HG03108 (cell line): ENCODE measurements at regions not wholly inside any gene's neighbourhood (a gene's known extent, or its start where the extent isn't known, plus 50 kb on each side); places are given as distances from the start of the nearest gene placed in this dataset.

ENCODE experiments used
- ATAC-seq: cut with Tn5 transposase; IDR thresholded peaks from one replicate; pipeline ENCODE4 v1.9.1; 2021; ENCODE audit warnings: moderate library complexity; ENCODE audit not compliant: unreplicated experiment

DNA sequence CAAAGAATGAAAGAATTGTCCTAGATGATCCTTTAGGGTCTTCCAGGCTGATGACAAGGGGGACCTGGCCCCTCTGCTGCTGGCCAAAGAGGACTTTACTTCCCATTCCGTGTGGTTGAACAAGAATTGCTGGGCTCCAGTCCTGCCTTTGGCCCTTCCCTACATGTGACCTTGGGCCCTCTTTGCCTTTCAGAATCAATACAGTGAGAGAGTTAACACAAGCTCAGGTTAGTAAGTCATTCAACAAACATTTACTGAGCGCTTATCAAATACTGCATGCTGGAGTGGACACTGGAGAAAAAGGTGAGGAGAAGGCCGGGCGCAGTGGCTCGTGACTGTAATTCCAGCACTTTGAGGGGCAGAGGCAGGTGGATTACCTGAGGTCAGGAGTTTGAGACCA is 113.1 kb downstream of the C9orf50 start:
- no peak for ATAC-seq

- no peak for ATAC-seq
Observed at GRCh38 chr9:129506892-129507291, 114.0 kb downstream of the C9orf50 start.

GRCh38 chr9:129506041-129506440 is 114.9 kb downstream of the C9orf50 start:
- ATAC-seq = no peak

GRCh38 chr9:129505270-129505902 is 115.5 kb downstream of the C9orf50 start:
- no peak for ATAC-seq

- no peak for ATAC-seq
Observed at GRCh38 chr9:129504404-129504803, 116.5 kb downstream of the C9orf50 start.

DNA sequence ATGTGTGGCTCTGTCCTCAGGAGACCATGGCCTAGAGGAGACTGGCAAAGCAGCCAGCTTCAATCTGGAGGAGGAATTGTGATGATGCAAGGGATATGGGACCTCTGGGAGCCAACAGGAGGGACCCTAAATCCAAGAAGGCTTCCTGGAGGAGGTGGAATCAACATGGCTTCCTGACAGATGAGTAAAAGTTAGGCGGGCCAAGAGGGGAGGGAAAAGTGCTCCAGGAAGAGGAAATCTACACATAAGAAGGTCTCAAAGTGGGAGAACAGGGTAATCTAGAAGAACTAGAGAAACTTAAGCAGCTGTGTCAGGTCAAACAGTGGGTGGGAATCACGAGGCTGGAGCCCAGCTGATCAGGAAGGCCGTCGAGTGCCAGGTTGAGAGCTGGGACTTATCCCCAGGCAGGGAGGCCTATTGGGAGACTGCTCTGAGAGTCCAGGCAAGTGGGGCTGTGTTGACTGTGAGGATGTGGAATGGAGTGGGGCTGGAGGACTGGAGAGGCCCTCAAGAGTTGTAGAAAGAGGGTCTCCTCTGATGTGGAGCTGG is 119.1 kb downstream of the C9orf50 start:
- ATAC-seq = no peak

DNA sequence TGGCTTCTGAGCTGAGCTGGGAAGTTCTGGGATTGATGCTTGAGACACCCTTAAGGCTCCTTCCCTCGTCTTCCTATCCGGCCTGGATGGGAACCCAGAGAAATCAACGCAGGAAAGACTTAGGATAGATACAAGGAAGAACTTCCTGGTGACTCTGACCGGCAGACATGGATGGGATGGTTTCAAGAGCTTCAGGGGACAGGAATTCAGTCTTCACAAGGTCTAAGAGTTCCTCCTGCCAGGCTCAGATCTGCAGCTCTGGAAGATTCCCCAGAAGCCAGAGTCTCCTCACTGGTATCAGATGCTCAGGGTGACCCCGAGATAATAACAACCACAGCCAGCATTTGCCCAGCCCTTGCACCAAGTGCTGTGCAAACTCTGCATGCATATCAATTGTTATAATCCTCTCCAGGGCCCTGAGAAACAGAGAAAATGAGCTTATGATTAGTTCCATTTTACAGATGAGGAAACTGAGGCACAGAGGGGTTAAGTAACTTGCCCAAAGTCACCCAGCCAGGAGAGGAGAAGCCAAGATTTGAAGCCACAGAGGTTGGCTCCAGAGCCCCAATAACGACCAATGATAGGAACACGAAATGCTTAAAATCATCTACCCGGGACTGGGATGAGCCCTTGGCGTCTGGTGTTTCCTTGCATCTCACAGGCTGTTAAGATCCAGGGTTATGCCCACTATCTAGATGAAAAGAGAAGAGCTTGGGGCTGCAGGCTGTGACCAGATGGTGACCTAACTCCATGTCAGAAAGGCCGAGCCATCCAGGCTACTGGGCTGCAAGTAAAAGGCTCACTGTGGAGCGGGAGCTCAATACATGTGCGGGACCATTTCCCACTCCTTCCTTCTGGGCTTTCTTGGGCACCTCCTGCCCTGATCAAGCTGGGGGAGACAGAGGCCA is 119.8 kb downstream of the C9orf50 start:
- ATAC-seq = no peak

DNA sequence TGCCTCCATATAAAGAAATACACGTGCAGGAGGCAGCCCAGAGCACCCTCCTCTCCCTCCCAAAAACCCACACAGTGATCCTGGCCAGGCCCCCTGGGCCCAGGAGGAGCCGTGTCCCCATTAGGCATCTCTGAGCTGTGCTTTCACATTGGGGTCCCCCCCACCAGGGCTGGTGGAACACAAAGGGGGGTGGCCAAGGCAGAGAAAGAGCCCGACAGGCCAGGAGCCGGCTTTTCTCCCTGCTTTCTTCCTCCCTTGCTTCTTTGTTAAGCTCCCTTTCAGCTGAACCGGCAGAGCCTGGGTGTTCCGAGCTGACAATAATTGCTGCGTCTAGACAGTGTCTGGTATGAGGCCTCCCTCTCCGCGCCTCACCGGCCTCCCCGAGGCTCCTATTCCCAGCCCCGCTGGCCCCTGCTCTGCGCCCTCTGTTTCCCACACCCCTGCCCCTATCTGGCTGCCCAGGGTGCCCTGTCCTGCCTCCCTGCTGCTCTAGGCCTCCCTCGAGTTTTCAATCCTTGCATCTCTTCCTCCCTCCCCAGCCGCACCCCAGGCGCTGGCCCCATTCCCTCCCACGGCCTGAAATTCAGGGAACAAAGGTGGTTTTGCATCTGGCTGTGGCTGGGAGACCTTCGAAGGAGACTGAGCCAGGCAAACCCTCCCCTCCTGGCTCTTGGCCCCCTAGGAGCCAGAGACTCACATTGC is 120.6 kb downstream of the C9orf50 start:
- no peak for ATAC-seq

DNA sequence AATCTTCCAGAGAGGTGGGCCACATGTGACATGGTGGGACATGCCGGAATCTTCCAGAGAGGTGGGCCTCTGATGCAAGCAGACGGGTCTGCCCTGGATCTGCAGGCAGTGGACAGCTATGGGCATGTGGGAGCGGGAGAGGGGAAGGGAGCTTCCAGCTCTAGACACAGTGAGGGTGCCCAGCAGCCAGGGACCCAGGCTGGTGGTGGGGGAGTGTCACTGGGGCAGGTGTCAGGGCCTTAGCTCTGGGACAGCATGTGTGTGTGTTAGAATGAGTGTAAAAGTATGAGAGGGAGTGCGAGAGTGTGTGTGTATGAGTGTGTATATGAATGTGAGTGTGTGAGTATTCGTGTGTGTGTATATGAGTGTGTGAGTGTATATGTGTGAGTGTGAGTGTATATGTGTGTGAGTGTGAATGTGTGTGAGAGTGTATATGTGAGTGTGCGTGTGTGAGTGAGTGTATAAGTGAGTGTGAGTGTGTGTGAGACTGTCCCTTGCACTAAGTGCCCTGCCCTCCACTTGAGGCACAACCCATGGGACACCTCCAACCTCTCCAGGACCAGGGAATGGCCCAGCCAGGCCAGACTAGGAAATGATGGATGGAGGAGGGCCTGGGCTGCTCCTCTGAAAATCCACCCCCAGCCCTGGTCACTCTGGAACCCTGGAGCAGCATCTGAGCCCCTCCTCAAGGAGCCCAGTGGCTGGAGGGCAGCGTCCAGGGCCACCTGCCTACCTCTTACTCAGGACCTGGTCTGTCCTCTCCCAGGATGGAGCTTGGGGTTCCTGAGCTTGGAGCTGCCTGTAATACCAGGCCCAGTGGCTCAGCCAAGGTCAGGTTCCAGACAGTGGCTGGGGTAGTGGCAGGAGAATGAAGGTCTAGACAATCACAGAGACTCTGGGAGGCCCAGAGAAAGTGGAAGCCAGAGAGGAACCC is 122.2 kb downstream of the C9orf50 start:
- no peak for ATAC-seq

DNA sequence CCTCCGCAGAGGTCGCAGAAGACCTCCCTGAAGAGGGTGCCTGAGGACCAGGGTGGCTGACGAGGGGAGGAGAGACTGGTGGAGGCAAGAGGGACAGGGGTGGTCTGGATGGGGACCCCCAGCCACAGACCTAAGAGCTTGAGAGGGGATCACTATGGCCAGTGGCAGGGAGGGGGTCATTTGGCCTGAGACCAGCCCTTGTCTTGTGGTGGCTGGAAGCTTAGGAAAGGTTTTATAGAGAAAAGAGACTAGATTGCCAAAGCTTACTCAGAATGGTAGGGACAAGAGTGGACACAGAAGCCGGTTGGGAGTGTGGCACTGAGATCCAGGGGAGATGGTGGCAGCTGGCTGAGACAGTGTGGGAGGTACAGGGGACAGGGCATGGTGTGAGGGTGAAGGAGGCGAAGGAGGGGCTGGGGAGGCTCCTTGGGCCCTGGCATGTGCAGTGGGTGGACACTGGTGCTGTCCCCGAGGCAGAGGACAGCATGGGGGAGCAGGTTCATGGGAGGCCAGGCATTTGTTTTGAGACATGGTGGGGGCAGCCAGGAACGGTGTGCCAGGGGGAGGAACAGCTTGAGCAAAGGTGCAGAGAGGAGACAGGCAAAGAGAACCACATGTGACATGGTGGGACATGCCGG is 123.0 kb downstream of the C9orf50 start:
- ATAC-seq = no peak

DNA sequence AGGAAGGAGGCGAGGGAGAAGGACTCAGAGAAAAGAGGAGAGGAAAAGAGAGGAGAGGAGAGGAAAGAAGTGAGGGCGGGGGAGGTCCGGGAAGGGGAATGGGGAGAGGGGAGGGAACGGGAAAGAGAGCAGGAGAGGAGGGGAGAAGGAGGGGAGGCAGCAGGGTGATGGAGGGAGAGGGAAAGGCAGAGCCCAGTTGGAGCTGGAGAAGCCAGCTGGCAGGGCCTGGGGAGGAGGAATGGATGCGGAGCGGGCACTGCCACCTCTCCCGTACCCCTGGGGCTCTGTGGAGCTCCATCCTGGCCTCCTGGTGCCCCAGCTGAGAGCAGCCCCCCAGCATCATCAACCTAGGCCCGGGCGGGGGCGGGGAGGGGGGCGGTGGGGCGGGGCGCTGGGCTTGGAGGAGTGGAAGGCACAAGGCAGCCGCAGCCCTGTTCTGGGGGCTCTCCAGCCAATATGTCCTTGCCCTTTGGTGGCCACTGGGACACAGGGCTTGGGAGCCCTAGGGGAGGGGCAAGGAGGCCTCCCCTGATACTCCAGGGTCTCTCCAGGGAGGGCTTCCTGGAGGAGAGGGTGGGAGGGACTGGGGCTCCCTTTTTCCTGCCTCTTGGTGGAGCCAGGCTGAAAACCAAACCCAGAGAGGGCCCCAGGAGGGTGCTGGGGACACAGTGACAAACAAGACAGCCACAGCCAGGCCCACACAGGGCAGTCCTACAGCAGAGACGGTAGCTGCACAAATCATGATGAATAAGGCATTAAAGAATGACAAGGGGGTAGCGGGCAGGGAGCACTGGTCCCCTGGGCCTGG is 123.7 kb downstream of the C9orf50 start:
- no peak for ATAC-seq

- no peak for ATAC-seq
Observed at GRCh38 chr9:129496473-129497004, 124.4 kb downstream of the C9orf50 start.

DNA sequence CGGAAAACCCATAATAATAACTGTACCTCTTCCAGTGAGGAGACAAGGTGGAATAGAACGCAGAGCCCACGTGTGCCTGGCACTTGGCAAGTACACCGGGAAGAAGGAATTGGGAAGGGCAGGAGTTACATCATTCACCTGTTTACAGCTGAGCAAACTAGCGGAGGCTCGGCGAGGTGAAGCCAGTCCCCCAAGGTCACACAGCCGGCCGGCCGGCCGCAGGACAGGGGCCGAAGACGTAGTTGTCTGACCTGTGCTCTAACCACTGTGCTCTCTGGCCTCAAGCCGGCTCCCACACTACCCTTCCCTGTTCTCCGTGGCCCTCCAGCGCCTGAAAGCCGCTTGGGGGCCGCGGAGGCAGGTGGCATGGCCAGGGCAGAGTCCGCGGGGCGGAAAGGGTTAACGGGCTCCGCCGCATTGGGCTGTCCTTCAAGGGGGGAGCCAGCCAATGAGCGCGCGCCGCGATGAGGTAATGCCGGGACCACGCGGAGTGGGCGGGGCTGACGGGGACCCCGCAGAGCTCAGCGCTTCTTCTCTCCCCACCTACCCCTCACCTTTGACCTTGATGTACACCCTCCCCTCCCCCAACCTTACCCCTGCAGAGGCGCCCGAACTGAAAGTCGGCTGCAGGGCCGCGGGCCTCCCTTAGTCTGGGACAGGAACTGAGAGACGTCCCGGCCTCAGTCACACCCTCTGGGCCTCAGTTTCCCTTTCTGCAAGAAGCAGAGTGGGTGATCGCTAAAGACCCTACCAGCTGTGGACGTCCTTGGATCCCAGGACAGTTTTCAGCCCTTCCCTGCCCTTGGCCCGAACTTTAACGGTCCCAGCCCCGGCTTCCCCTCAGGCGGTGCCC is 125.1 kb downstream of the C9orf50 start:
- no peak for ATAC-seq

- no peak for ATAC-seq
Observed at GRCh38 chr9:129494113-129494789, 126.7 kb downstream of the C9orf50 start.

DNA sequence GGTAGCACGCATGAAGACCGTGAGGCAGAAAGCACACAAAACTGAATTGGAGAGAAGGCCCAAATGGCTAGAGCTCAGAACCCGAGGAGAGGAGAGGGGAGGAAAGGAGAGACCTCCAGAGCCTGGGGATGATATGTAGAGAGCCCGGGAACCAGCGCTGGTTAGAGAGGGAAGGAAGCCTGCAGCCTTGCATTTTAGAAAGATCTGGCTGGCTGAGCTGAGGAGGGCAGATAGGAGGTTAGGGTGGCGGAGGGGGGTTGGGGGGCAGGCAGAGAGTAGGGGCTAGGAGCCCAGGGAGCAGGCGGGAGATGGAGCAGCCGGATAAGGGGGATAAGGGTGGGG is 127.2 kb downstream of the C9orf50 start:
- no peak for ATAC-seq

DNA sequence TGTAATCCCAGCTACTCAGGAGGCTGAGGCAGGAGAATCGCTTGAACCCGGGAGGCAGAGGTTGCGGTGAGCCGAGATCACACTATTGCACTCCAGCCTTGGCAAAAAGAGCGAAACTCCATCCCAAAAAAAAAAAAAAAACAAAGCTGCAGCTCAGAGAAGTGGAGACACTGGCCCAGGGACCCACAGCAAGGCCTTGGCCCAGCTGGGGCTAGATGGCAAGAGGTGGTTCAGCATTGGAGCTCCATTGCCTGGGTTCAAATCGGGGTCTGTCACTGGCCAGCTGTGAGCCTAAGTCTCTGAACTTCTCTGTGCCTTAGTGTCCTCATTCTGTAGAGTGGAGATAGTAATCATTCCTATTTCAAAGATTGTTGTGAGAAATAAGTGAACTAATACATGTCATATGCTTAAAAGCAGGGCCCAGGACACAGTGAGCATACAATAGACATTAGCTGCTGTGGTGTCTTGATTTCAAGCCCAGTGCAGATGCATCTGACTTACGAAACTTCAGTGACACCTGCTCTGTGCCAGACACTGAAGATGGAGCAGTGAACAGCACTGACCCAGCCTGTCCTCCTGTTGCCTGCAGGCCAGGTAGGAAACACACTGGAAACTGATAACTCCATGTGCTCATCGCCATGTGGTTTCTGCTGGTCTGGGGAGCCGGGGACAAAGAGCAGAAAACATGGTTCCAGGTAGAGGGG is 127.7 kb downstream of the C9orf50 start:
- ATAC-seq = no peak

DNA sequence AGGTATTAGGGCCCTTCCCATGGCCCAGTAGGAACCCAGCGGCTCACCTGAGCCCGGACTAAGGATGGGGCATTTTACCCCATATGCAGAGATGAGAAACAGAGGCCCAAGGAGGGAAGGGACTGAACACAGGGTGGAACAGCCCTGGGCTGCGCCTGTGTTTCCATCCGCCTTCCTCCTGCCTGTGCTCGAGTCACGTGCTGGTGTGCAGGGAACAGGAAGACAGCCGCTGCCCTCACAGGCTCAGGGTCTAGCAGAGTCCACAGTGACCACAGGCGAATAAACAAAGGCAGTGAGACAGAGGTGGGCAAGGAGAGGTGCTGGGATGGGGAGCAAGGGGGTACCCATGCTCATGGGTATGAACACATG is 129.4 kb downstream of the C9orf50 start:
- ATAC-seq = no peak
